H9 (cell line): ENCODE measurements at regions not wholly inside any gene's neighbourhood (a gene's known extent, or its start where the extent isn't known, plus 50 kb on each side); places are given as distances from the start of the nearest gene placed in this dataset.

Experiments
- DNase-seq: peaks from one replicate; pipeline ENCODE4 v3.0.0-alpha.2; 2017
- H2AFZ ChIP-seq: one replicate; pipeline ENCODE4 v1.6.1; 2013; ENCODE audit warnings: mild to moderate bottlenecking, low read length, control low read depth, moderate library complexity
- H2AK5ac ChIP-seq: 2 replicates; pipeline ENCODE4 v1.6.1; 2013; ENCODE audit warnings: low read length, control low read depth, mixed read lengths; ENCODE audit not compliant: insufficient read length
- H2BK120ac ChIP-seq: one replicate; pipeline ENCODE4 v1.6.1; 2013; ENCODE audit warnings: low read depth, mild to moderate bottlenecking, low read length, control low read depth, inconsistent platforms; ENCODE audit not compliant: poor library complexity, severe bottlenecking
- H2BK12ac ChIP-seq: 2 replicates; pipeline ENCODE4 v1.6.1; 2013; ENCODE audit warnings: low read length, control low read depth, mixed read lengths, low read depth; ENCODE audit not compliant: insufficient read length
- H2BK15ac ChIP-seq: 2 replicates; pipeline ENCODE4 v1.6.1; 2013; ENCODE audit warnings: low read depth, low read length, control low read depth
- H2BK20ac ChIP-seq: one replicate; pipeline ENCODE4 v1.6.1; 2013; ENCODE audit warnings: low read depth, mild to moderate bottlenecking, low read length, control low read depth, inconsistent platforms; ENCODE audit not compliant: poor library complexity, severe bottlenecking
- H2BK5ac ChIP-seq: 2 replicates; pipeline ENCODE4 v1.6.1; 2013; ENCODE audit warnings: low read length, control low read depth, mixed read lengths; ENCODE audit not compliant: insufficient read length
- H3K14ac ChIP-seq: 2 replicates; pipeline ENCODE4 v1.6.1; 2013; ENCODE audit warnings: low read length, control low read depth; ENCODE audit not compliant: insufficient read depth
- H3K18ac ChIP-seq: 2 replicates; pipeline ENCODE4 v1.6.1; 2013; ENCODE audit warnings: low read depth, mild to moderate bottlenecking, mixed read lengths, low read length, control low read depth; ENCODE audit not compliant: insufficient read length
- H3K23ac ChIP-seq: 2 replicates; pipeline ENCODE4 v1.6.1; 2013; ENCODE audit warnings: low read length, control low read depth, mixed read lengths, low read depth; ENCODE audit not compliant: insufficient read length
- H3K23me2 ChIP-seq: 2 replicates; pipeline ENCODE4 v1.6.1; 2013; ENCODE audit warnings: low read depth, mild to moderate bottlenecking, mixed read lengths, low read length, control low read depth; ENCODE audit not compliant: insufficient read length, poor library complexity, severe bottlenecking
- H3K27ac ChIP-seq: 2 replicates; pipeline ENCODE4 v1.5.1; 2013; ENCODE audit warnings: low read length, control low read depth, mixed read lengths, low read depth; ENCODE audit not compliant: insufficient read length
- H3K27me3 ChIP-seq: 2 replicates; pipeline ENCODE4 v1.6.1; 2013; ENCODE audit warnings: low read length, control low read depth, inconsistent platforms; ENCODE audit not compliant: insufficient read depth
- H3K4ac ChIP-seq: 2 replicates; pipeline ENCODE4 v1.6.1; 2013; ENCODE audit warnings: low read depth, mild to moderate bottlenecking, control low read depth, inconsistent platforms, low read length, moderate library complexity
- H3K4me1 ChIP-seq: 2 replicates; pipeline ENCODE4 v1.6.1; 2013; ENCODE audit warnings: low read length, control low read depth, inconsistent platforms; ENCODE audit not compliant: insufficient read depth
- H3K4me2 ChIP-seq: 2 replicates; pipeline ENCODE4 v1.6.1; 2013; ENCODE audit warnings: low read length, control low read depth, mixed read lengths; ENCODE audit not compliant: insufficient read length, insufficient read depth
- H3K56ac ChIP-seq: 2 replicates; pipeline ENCODE4 v1.6.1; 2013; ENCODE audit warnings: low read depth, mild to moderate bottlenecking, mixed read lengths, low read length, control low read depth; ENCODE audit not compliant: insufficient read length
- H3K79me1 ChIP-seq: 2 replicates; pipeline ENCODE4 v1.6.1; 2013; ENCODE audit warnings: low read depth, mild to moderate bottlenecking, moderate library complexity, low read length, control low read depth, inconsistent platforms; ENCODE audit not compliant: insufficient read depth, poor library complexity, severe bottlenecking
- H3K79me2 ChIP-seq: 2 replicates; pipeline ENCODE4 v1.6.1; 2013; ENCODE audit warnings: low read length, control low read depth, inconsistent platforms; ENCODE audit not compliant: insufficient read depth
- H3K9ac ChIP-seq: 2 replicates; pipeline ENCODE4 v1.6.1; 2013; ENCODE audit warnings: low read length, control low read depth, mixed read lengths; ENCODE audit not compliant: insufficient read length; ENCODE audit errors: extremely low read depth
- H3K9me3 ChIP-seq: one replicate; pipeline ENCODE4 v1.6.1; 2013; ENCODE audit warnings: low read depth, low read length, inconsistent platforms; ENCODE audit not compliant: control insufficient read depth
- H3T11ph ChIP-seq: one replicate; pipeline ENCODE4 v1.6.1; 2013; ENCODE audit warnings: mild to moderate bottlenecking, low read length, control low read depth, inconsistent platforms
- H4K20me1 ChIP-seq: one replicate; pipeline ENCODE4 v1.6.1; 2013; ENCODE audit not compliant: control insufficient read depth, insufficient read length, insufficient read depth
- H4K5ac ChIP-seq: 2 replicates; pipeline ENCODE4 v1.6.1; 2013; ENCODE audit warnings: low read depth, mild to moderate bottlenecking, mixed read lengths, low read length, control low read depth; ENCODE audit not compliant: insufficient read length
- H4K8ac ChIP-seq: replicated peaks from 2 replicates; pipeline ENCODE4 v1.6.1; 2013; ENCODE audit warnings: low read length, control low read depth, mixed read lengths, low read depth; ENCODE audit not compliant: insufficient read length
- H4K91ac ChIP-seq: 2 replicates; pipeline ENCODE4 v1.6.1; 2013; ENCODE audit warnings: low read depth, mild to moderate bottlenecking, moderate library complexity, mixed read lengths, low read length, control low read depth; ENCODE audit not compliant: insufficient read length
- H3K27ac Mint-ChIP-seq, 3 experiments: 2 replicates in 2 of 3; 3 replicates in 1 of 3; pipeline ENCODE4 v1.8.0; 2020 to 2021; ENCODE audit warnings: mixed read lengths in 3 of 3, mild to moderate bottlenecking in 1 of 3, moderate library complexity in 1 of 3
- H3K27me3 Mint-ChIP-seq: 2 replicates; pipeline ENCODE4 v1.8.0; 2021; ENCODE audit warnings: low read depth, mild to moderate bottlenecking, moderate library complexity, mixed read lengths
- H3K36me3 Mint-ChIP-seq, 3 experiments: 2 replicates in 2 of 3; 3 replicates in 1 of 3; pipeline ENCODE4 v1.8.0; 2020 to 2021; ENCODE audit warnings: low read depth in 3 of 3, mixed read lengths in 3 of 3; ENCODE audit not compliant: insufficient read depth in 1 of 3
- H3K4me1 Mint-ChIP-seq, 2 experiments: 2 replicates each; pipeline ENCODE4 v1.8.0; 2020; ENCODE audit warnings: mixed read lengths in 2 of 2
- H3K4me3 Mint-ChIP-seq, 2 experiments: 2 replicates in 1 of 2; 3 replicates in 1 of 2; pipeline ENCODE4 v1.8.0; 2020 to 2021; ENCODE audit warnings: mild to moderate bottlenecking in 2 of 2, mixed read lengths in 2 of 2, moderate library complexity in 1 of 2
- H3K9me3 Mint-ChIP-seq, 2 experiments: 2 replicates in 1 of 2; 3 replicates in 1 of 2; pipeline ENCODE4 v1.8.0; 2020; ENCODE audit warnings: mild to moderate bottlenecking in 2 of 2, mixed read lengths in 2 of 2, moderate library complexity in 1 of 2
- CTCF ChIP-seq: fragments of 200-600 bp; sonication (generic); conservative IDR thresholded peaks from 3 replicates; pipeline ENCODE4 v1.8.0; 2021; ENCODE audit warnings: antibody characterized with exemption, mild to moderate bottlenecking
- WGBS: extraction: QIAGEN DNeasy Blood & Tissue Kit; methylation state at CpG from one replicate; pipeline ENCODE4 v1.1.7; 2013; ENCODE audit warnings: missing lambda C conversion rate, low lambda C conversion rate, mixed read lengths; ENCODE audit not compliant: insufficient read length; ENCODE audit errors: extremely low coverage; 5-methylcytosine and 5-hydroxymethylcytosine counted together

- Mint-ChIP-seq H3K27ac (no peak overlapping the region), H3K27me3 (peaks cover 19% of the 10 kb centered on the region), H3K4me3 (no peak overlapping the region), H3K36me3 (peaks cover 0 to 4% (median 0%) of the 10 kb centered on the region in 3 experiments; a peak in 1 of 7 replicates), H3K4me1 (peaks cover 4 to 13% of the 10 kb centered on the region in 2 experiments), H3K9me3 (no peaks in the 10 kb centered on the region)
- Histone ChIP-seq H2BK12ac (no peak overlapping the region), H3K27me3 (no peaks in the 10 kb centered on the region; the same call in 1 of the 2 replicates), H4K8ac (no peak overlapping the region), H2BK120ac (no peak overlapping the region), H2AFZ (no peak overlapping the region), H2BK20ac (no peak overlapping the region), H3K23me2 (no peaks in the 10 kb centered on the region), H4K91ac (no peak overlapping the region), H3K79me2 (no peaks in the 10 kb centered on the region), H3K79me1 (no peaks in the 10 kb centered on the region), H3K9ac (no peak overlapping the region), H3K56ac (no peak overlapping the region), H3K23ac (no peak overlapping the region), H2BK15ac (no peak overlapping the region), H3T11ph (no peak overlapping the region), H2BK5ac (no peak overlapping the region), H3K27ac (no peak overlapping the region), H3K14ac (no peak overlapping the region), H3K18ac (no peak overlapping the region), H4K20me1 (no peaks in the 10 kb centered on the region), H3K4me2 (no peak overlapping the region), H3K9me3 (no peaks in the 10 kb centered on the region), H2AK5ac (no peak overlapping the region), H4K5ac (no peak overlapping the region), H3K4me1 (no peaks in the 10 kb centered on the region), H3K4ac (no peak overlapping the region)
- no CpG with 5 or more reads among the region's 8 CpGs for WGBS
- no peak for DNase-seq
- TF ChIP-seq CTCF, result no peak
Measured at GRCh38 chr10:113320211-113320610, 232.6 kb upstream of the HABP2 start.
